ENCODE measurements at regions not wholly inside any gene's neighbourhood (a gene's known extent, or its start where the extent isn't known, plus 50 kb on each side); places are given as distances from the start of the nearest gene placed in this dataset.

DNA sequence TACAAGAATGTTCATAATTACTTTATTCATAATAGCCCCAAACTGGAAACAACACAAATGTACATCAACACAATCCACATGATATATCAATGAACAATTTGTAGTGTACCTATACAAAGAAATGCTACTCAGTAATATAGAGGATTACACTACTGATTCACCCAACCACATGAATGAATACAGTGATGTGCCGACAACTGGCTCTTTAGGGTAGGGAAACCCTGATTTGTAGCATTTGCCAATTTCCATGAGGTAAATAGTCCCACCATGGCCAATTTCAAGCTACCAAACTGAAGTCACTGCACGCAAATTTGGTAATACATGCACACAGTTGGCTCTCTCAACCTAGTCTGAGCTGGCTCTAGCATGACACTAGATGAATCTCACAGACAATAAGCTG, 190.4 kb upstream of the KRR1 start:
- TF ChIP-seq, protein P1, sequence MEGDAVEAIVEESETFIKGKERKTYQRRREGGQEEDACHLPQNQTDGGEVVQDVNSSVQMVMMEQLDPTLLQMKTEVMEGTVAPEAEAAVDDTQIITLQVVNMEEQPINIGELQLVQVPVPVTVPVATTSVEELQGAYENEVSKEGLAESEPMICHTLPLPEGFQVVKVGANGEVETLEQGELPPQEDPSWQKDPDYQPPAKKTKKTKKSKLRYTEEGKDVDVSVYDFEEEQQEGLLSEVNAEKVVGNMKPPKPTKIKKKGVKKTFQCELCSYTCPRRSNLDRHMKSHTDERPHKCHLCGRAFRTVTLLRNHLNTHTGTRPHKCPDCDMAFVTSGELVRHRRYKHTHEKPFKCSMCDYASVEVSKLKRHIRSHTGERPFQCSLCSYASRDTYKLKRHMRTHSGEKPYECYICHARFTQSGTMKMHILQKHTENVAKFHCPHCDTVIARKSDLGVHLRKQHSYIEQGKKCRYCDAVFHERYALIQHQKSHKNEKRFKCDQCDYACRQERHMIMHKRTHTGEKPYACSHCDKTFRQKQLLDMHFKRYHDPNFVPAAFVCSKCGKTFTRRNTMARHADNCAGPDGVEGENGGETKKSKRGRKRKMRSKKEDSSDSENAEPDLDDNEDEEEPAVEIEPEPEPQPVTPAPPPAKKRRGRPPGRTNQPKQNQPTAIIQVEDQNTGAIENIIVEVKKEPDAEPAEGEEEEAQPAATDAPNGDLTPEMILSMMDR (IDR thresholded peaks at IDR 0.05 in 8 of 11, conservative IDR thresholded peaks at IDR 0.05 in 3 of 11): no peak
- no peak for TF ChIP-seq POLR2A (IDR thresholded peaks at IDR 0.05)

All from spleen (tissue), 7 donors.